Keratinocyte (primary cell): ENCODE measurements at regions not wholly inside any gene's neighbourhood (a gene's known extent, or its start where the extent isn't known, plus 50 kb on each side); places are given as distances from the start of the nearest gene placed in this dataset.

Experiments
- EZH2 ChIP-seq: IDR thresholded peaks from one replicate; pipeline ENCODE4 v1.6.1; 2012; ENCODE audit warnings: inconsistent platforms, mild to moderate bottlenecking, low read length, moderate library complexity
- TF ChIP-seq, protein P1 (sequence below), 3 experiments: IDR thresholded peaks in 1 of 3; conservative IDR thresholded peaks in 1 of 3; optimal IDR thresholded peaks in 1 of 3; 2 replicates in 2 of 3; 3 replicates in 1 of 3; pipeline versions ENCODE3 to v1.5.1; 2011; ENCODE audit warnings: low read length in 3 of 3, mild to moderate bottlenecking in 3 of 3, moderate library complexity in 2 of 3, control low read depth in 1 of 3, inconsistent platforms in 1 of 3; ENCODE audit not compliant: insufficient read depth in 2 of 3; ENCODE audit errors: extremely low read depth in 1 of 3

- TF ChIP-seq, protein P1, sequence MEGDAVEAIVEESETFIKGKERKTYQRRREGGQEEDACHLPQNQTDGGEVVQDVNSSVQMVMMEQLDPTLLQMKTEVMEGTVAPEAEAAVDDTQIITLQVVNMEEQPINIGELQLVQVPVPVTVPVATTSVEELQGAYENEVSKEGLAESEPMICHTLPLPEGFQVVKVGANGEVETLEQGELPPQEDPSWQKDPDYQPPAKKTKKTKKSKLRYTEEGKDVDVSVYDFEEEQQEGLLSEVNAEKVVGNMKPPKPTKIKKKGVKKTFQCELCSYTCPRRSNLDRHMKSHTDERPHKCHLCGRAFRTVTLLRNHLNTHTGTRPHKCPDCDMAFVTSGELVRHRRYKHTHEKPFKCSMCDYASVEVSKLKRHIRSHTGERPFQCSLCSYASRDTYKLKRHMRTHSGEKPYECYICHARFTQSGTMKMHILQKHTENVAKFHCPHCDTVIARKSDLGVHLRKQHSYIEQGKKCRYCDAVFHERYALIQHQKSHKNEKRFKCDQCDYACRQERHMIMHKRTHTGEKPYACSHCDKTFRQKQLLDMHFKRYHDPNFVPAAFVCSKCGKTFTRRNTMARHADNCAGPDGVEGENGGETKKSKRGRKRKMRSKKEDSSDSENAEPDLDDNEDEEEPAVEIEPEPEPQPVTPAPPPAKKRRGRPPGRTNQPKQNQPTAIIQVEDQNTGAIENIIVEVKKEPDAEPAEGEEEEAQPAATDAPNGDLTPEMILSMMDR (optimal IDR thresholded peaks at IDR 0.05 in 1 of 3, IDR thresholded peaks at IDR 0.05 in 1 of 3, conservative IDR thresholded peaks at IDR 0.05 in 1 of 3; ENCODE audit: extremely low read depth in 1 of 3, insufficient read depth in 2 of 3, low read length in 3 of 3), result no peak
- no peak for TF ChIP-seq EZH2
These were observed 97.1 kb upstream of the FAM98A start for GRCh38 chr2:33696234-33696633.
